ENCODE measurements at regions not wholly inside any gene's neighbourhood (a gene's known extent, or its start where the extent isn't known, plus 50 kb on each side); places are given as distances from the start of the nearest gene placed in this dataset.

- no peak for TF ChIP-seq CTCF (IDR thresholded peaks at IDR 0.05)
- no peak for TF ChIP-seq POLR2AphosphoS5 (IDR thresholded peaks at IDR 0.05)
- no peak for TF ChIP-seq POLR2A (IDR thresholded peaks at IDR 0.05)
Observed at GRCh38 chr6:6505111-6505510, 83.4 kb upstream of the LY86 start.
